ENCODE measurements at regions not wholly inside any gene's neighbourhood (a gene's known extent, or its start where the extent isn't known, plus 50 kb on each side); places are given as distances from the start of the nearest gene placed in this dataset.

DNA sequence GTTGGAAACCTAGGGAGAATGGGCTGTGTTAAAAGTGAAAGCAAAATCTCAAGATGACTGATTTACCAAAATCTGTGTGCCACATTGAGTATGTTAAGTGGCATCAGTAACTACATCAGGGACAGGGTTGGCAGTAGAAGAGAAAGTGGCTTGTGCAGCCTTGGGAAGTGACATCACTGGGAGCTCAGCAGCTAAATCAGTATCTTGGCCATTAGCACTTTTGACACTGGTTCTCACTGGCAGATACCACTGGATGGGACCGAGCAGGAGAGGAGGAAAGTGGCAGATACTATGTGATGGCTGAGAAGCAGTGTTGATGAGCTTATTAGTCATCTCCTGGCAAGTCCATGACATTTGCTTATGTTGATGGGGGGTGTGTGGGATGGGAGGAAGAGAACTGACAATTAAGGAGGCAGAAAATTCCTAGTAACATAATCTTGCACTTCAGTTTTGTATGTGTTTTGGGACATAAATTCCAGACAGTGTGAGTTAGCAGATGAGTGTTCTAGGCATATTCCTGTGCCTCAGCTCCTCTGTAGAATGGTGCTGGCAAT is 322.2 kb downstream of the SOX4 start:
- TF ChIP-seq, protein P1, sequence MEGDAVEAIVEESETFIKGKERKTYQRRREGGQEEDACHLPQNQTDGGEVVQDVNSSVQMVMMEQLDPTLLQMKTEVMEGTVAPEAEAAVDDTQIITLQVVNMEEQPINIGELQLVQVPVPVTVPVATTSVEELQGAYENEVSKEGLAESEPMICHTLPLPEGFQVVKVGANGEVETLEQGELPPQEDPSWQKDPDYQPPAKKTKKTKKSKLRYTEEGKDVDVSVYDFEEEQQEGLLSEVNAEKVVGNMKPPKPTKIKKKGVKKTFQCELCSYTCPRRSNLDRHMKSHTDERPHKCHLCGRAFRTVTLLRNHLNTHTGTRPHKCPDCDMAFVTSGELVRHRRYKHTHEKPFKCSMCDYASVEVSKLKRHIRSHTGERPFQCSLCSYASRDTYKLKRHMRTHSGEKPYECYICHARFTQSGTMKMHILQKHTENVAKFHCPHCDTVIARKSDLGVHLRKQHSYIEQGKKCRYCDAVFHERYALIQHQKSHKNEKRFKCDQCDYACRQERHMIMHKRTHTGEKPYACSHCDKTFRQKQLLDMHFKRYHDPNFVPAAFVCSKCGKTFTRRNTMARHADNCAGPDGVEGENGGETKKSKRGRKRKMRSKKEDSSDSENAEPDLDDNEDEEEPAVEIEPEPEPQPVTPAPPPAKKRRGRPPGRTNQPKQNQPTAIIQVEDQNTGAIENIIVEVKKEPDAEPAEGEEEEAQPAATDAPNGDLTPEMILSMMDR (IDR thresholded peaks at IDR 0.05): no peak
- no peak for TF ChIP-seq EP300 (IDR thresholded peaks at IDR 0.05)
- no peak for TF ChIP-seq POLR2AphosphoS5 (IDR thresholded peaks at IDR 0.05)
- no peak for TF ChIP-seq POLR2A (IDR thresholded peaks at IDR 0.05)
- WGBS: 15% methylated on average over 1 of the region's 1 CpG
- no peak for DNase-seq (ENCODE audit: low spot score in 2 of 2)
- Histone ChIP-seq H3K9me3 (no peaks in the 10 kb centered on the region), H3K27me3 (no peaks in the 10 kb centered on the region), H3K4me3 (no peak overlapping the region), H3K27ac (no peak overlapping the region), H3K4me1 (peaks cover 7% of the 10 kb centered on the region), H3K36me3 (no peaks in the 10 kb centered on the region)

DNA sequence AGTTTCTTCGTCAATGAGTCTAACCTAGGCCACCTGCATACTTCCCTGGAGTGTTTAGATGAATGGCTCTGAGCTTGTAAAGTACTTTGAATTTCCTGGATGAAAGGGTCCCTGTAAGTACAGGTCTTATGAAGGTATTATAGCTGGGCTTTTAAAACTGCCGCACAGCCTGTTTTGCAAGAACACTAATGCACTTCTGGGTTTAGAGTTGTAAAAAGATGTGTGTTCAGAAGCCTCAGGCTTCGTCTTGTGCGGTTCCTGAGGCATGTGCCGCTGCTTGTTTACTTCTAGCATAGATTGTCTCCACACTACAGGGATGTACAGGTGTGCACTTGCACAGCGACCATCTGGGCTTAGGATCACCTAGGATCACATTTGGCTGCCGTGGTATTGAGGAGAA is 324.5 kb downstream of the SOX4 start:
- Histone ChIP-seq H3K27ac (no peak overlapping the region), H3K27me3 (no peaks in the 10 kb centered on the region), H3K36me3 (no peaks in the 10 kb centered on the region), H3K9me3 (no peaks in the 10 kb centered on the region), H3K4me3 (no peak overlapping the region), H3K4me1 (peaks cover 7% of the 10 kb centered on the region)
- no peak for TF ChIP-seq POLR2AphosphoS5 (IDR thresholded peaks at IDR 0.05)
- TF ChIP-seq POLR2A (IDR thresholded peaks at IDR 0.05): no peak
- TF ChIP-seq, protein P1 (IDR thresholded peaks at IDR 0.05): no peak
- no peak for TF ChIP-seq EP300 (IDR thresholded peaks at IDR 0.05)
- 66% methylated on average over 7 of the region's 7 CpGs for WGBS
- no peak for DNase-seq (ENCODE audit: low spot score in 2 of 2)

DNA sequence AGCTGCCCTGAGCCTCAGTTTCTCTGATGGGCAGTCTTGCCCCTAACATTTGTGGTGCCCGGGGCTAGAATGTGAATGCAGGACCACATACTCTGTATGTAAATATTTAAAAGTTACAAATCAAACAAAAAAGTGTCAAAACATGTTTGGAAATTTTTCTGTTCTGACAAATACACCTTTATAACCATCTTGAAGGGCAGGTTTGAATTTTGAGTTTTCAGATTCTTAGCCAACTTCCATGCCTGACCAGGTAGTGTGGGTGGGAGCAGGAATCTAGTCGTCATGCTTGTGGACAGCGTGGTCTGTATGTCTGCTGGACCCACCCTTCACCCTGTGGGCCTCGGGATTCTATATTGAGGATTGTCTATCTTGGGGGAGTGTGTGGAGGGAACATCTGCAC is 325.1 kb downstream of the SOX4 start:
- Histone ChIP-seq H3K36me3 (no peaks in the 10 kb centered on the region), H3K27me3 (no peaks in the 10 kb centered on the region), H3K9me3 (no peaks in the 10 kb centered on the region), H3K4me1 (peaks cover 7% of the 10 kb centered on the region), H3K27ac (no peak overlapping the region), H3K4me3 (no peak overlapping the region)
- 64% methylated on average over 4 of the region's 4 CpGs for WGBS
- no peak for DNase-seq (ENCODE audit: low spot score in 2 of 2)
- TF ChIP-seq POLR2A (IDR thresholded peaks at IDR 0.05): no peak
- TF ChIP-seq EP300 (IDR thresholded peaks at IDR 0.05): no peak
- TF ChIP-seq, protein P1 (IDR thresholded peaks at IDR 0.05): no peak
- TF ChIP-seq POLR2AphosphoS5 (IDR thresholded peaks at IDR 0.05): no peak

DNA sequence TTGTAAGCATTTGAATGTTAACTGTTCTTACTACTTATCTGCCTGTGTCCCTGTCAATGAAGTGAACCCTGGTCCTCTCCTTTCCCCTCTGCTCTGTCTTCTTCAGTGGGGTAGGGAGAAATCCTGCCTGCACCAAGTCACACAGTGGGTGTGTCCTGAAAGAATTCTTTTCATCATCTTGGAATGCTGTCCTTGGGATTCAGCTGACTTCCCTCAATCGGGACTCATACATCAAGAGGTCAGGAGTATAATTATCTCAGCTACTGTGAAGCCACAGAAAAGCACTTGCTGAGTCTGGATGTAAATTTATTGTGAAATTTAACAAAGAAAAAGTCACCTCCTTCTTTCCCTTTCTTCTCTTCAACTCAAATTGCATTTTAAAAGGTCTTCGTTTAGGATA is 328.5 kb downstream of the SOX4 start:
- Histone ChIP-seq H3K27ac (no peak overlapping the region), H3K4me1 (peaks cover 9% of the 10 kb centered on the region), H3K4me3 (no peak overlapping the region), H3K27me3 (no peaks in the 10 kb centered on the region), H3K36me3 (no peaks in the 10 kb centered on the region), H3K9me3 (no peaks in the 10 kb centered on the region)
- TF ChIP-seq, protein P1 (IDR thresholded peaks at IDR 0.05): no peak
- TF ChIP-seq POLR2A (IDR thresholded peaks at IDR 0.05) (no peak), EP300 (IDR thresholded peaks at IDR 0.05) (no peak), POLR2AphosphoS5 (IDR thresholded peaks at IDR 0.05) (no peak)
- 52% methylated on average over 2 of the region's 2 CpGs for WGBS
- no peak for DNase-seq (ENCODE audit: low spot score in 2 of 2)

DNA sequence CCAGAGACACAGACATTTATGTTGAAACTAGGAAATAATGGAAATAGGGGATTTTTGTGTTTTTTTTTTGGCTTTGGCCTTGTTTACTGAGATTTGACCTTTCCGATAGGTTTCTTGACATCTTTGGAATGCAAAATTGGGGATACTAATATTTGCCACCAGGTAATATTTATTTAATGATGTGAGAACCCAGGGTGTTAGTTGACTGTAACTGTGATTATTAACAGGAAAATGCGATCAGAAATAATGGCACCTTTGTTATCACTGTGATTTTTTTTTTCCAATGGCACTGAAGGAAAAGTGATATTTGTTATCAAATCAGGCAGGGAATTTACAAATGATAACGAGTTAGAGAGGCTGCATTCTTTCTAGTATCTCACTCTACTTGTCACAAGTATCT is 330.5 kb downstream of the SOX4 start:
- H3K36me3 ChIP-seq: no peaks in the 10 kb centered on the region
- H3K4me1 ChIP-seq: peaks cover 6% of the 10 kb centered on the region
- WGBS: 94% methylated on average over 3 of the region's 3 CpGs
- H3K9me3 ChIP-seq: no peaks in the 10 kb centered on the region
- H3K27ac ChIP-seq: no peak overlapping the region
- DNase-seq (ENCODE audit: low spot score in 2 of 2): no peak
- TF ChIP-seq POLR2AphosphoS5 (IDR thresholded peaks at IDR 0.05) (no peak), EP300 (IDR thresholded peaks at IDR 0.05) (no peak), POLR2A (IDR thresholded peaks at IDR 0.05) (no peak)
- TF ChIP-seq, protein P1 (IDR thresholded peaks at IDR 0.05): no peak
- H3K27me3 ChIP-seq: no peaks in the 10 kb centered on the region
- no peak overlapping the region for H3K4me3 ChIP-seq

All from suprapubic skin (tissue), 4 donors.